Prostate gland (tissue), 2 donors: ENCODE measurements at regions not wholly inside any gene's neighbourhood (a gene's known extent, or its start where the extent isn't known, plus 50 kb on each side); places are given as distances from the start of the nearest gene placed in this dataset.

Source experiments
- DNase-seq: peaks from one replicate; pipeline ENCODE4 v3.0.0-alpha.2; 2019; ENCODE audit warnings: low spot score
- H3K27ac ChIP-seq, 2 donors: fragments of 200-600 bp; sonication (generic); 2 replicates each; pipeline ENCODE4 v1.5.1; 2017 to 2019
- H3K27me3 ChIP-seq: fragments of 200-600 bp; sonication (generic); replicated peaks from 2 replicates; pipeline ENCODE4 v1.5.1; 2019; ENCODE audit not compliant: insufficient read depth
- H3K36me3 ChIP-seq, 2 donors: fragments of 200-600 bp; sonication (generic); 1 replicate in 1 of 2; 2 replicates in 1 of 2; pipeline versions ENCODE4 v1.5.1 to v1.8.1; 2017 to 2019
- H3K4me1 ChIP-seq: fragments of 200-600 bp; sonication (generic); replicated peaks from 2 replicates; pipeline ENCODE4 v1.5.1; 2019
- H3K4me3 ChIP-seq, 2 donors: fragments of 200-600 bp; sonication (generic); 2 replicates each; pipeline ENCODE4 v1.5.1; 2017 to 2019
- H3K9me3 ChIP-seq: fragments of 200-600 bp; sonication (generic); 2 replicates; pipeline ENCODE4 v1.5.1; 2017
- POLR2A ChIP-seq: fragments of 450-650 bp; IDR thresholded peaks from one replicate; pipeline ENCODE4 v1.6.1; 2016; ENCODE audit warnings: antibody characterized with exemption, mild to moderate bottlenecking
- POLR2AphosphoS5 ChIP-seq: sonication (generic); formaldehyde crosslinking; IDR thresholded peaks from one replicate; pipeline ENCODE4 v1.6.1; 2017; ENCODE audit warnings: antibody characterized with exemption
- WGBS: methylation state at CpG from one replicate; pipeline ENCODE4 v1.1.5; 2018; 5-methylcytosine and 5-hydroxymethylcytosine counted together
- intact Hi-C: fragments of 100-400 bp; cut with DNase I; formaldehyde crosslinking; loops from one replicate; pipeline ENCODE4 v1.14.2; 2022
- TF ChIP-seq, protein P1 (sequence below), 4 experiments: fragments of 200-600 bp in 2 of 4; fragments of 450-650 bp in 2 of 4; sonication (generic) in 2 of 4; IDR thresholded peaks; 1 replicate in 3 of 4; 2 replicates in 1 of 4; pipeline ENCODE4 v1.5.1; 2016 to 2019; ENCODE audit warnings: antibody characterized with exemption in 4 of 4, mild to moderate bottlenecking in 2 of 4, moderate library complexity in 2 of 4

DNA sequence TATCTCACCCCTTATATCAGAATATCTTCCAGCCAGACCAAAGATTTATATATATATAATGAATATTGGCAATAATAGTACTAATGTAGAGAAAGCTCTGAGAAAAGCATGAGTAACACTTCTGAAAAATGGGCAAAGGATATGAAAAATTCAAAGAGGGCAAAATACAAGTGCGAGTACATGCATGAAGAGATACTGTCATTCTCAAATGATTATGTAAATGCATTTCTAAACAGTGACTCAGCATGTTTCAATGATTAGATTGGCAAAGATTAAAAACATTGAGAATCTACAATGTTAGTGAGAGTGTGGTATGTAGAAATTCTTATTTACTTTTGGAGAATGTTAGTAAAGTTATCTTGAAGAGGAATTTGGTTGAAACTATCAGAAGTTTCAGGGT, 118.3 kb upstream of the NEDD4L start:
- 96% methylated on average over 1 of the region's 1 CpG for WGBS
- Histone ChIP-seq H3K9me3 (no peaks in the 10 kb centered on the region), H3K36me3 (no peaks in the 10 kb centered on the region), H3K27ac (no peak overlapping the region), H3K4me3 (no peak overlapping the region), H3K4me1 (no peaks in the 10 kb centered on the region), H3K27me3 (no peaks in the 10 kb centered on the region)
- TF ChIP-seq POLR2AphosphoS5 (no peak), POLR2A (no peak)
- TF ChIP-seq, protein P1, sequence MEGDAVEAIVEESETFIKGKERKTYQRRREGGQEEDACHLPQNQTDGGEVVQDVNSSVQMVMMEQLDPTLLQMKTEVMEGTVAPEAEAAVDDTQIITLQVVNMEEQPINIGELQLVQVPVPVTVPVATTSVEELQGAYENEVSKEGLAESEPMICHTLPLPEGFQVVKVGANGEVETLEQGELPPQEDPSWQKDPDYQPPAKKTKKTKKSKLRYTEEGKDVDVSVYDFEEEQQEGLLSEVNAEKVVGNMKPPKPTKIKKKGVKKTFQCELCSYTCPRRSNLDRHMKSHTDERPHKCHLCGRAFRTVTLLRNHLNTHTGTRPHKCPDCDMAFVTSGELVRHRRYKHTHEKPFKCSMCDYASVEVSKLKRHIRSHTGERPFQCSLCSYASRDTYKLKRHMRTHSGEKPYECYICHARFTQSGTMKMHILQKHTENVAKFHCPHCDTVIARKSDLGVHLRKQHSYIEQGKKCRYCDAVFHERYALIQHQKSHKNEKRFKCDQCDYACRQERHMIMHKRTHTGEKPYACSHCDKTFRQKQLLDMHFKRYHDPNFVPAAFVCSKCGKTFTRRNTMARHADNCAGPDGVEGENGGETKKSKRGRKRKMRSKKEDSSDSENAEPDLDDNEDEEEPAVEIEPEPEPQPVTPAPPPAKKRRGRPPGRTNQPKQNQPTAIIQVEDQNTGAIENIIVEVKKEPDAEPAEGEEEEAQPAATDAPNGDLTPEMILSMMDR (IDR thresholded peaks at IDR 0.05) = no peak
- intact Hi-C loops = no loop called here
- DNase-seq = no peak

- H3K9me3 ChIP-seq = no peaks in the 10 kb centered on the region
- H3K27ac ChIP-seq = no peak overlapping the region
- 56% methylated on average over 5 of the region's 5 CpGs for WGBS
- no peaks in the 10 kb centered on the region for H3K36me3 ChIP-seq
- H3K4me1 ChIP-seq = no peaks in the 10 kb centered on the region
- DNase-seq = no peak
- no peak for TF ChIP-seq POLR2AphosphoS5
- TF ChIP-seq, protein P1 (IDR thresholded peaks at IDR 0.05) = no peak
- no peak for TF ChIP-seq POLR2A
- no peaks in the 10 kb centered on the region for H3K27me3 ChIP-seq
- intact Hi-C loops = no loop called here
- no peak overlapping the region for H3K4me3 ChIP-seq
Observed at GRCh38 chr18:57923611-57924010, 120.4 kb upstream of the NEDD4L start.

DNA sequence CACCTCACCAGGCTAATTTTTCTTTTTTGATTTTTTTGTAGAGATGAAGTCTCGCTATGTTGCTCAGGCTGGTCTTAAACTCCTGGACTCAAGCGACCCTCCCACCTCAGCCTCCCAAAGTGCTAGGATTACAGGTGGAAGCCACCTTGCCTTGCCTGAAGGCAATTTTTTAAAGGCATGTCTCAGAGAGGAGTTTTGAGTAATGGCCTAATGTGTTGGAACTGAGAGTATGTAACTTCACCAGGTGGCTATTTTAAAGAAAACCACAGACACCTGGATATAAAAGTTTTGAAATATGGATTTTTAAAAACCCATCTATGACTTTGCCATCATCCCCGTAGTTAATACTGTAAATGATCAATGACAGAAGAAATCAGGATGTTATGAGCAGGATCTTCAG, 119.8 kb upstream of the ATP8B1 start:
- 90% methylated on average over 3 of the region's 3 CpGs for WGBS
- no peaks in the 10 kb centered on the region for H3K27me3 ChIP-seq
- no peak overlapping the region for H3K4me3 ChIP-seq
- no peaks in the 10 kb centered on the region for H3K36me3 ChIP-seq
- H3K27ac ChIP-seq = no peak overlapping the region
- no peaks in the 10 kb centered on the region for H3K9me3 ChIP-seq
- no peak for TF ChIP-seq POLR2AphosphoS5
- TF ChIP-seq POLR2A = no peak
- TF ChIP-seq, protein P1 (IDR thresholded peaks at IDR 0.05) = no peak
- no peak for DNase-seq
- no peaks in the 10 kb centered on the region for H3K4me1 ChIP-seq
- intact Hi-C loops = no loop called here

GRCh38 chr18:57921708-57922107, 118.6 kb upstream of the ATP8B1 start:
- WGBS = 90% methylated on average over 4 of the region's 4 CpGs
- Histone ChIP-seq H3K27ac (no peak overlapping the region), H3K36me3 (no peaks in the 10 kb centered on the region), H3K4me3 (no peak overlapping the region), H3K9me3 (no peaks in the 10 kb centered on the region), H3K4me1 (no peaks in the 10 kb centered on the region), H3K27me3 (no peaks in the 10 kb centered on the region)
- intact Hi-C loops = no loop called here
- TF ChIP-seq, protein P1 (IDR thresholded peaks at IDR 0.05) = no peak
- TF ChIP-seq POLR2AphosphoS5 (no peak), POLR2A (no peak)
- DNase-seq = no peak

GRCh38 chr18:57920036-57920435, 116.9 kb upstream of the ATP8B1 start:
- H3K27me3 ChIP-seq = no peaks in the 10 kb centered on the region
- H3K4me1 ChIP-seq = no peaks in the 10 kb centered on the region
- no peak for DNase-seq
- intact Hi-C loops = no loop called here
- TF ChIP-seq POLR2A = no peak
- TF ChIP-seq, protein P1 (IDR thresholded peaks at IDR 0.05) = no peak
- H3K27ac ChIP-seq = no peak overlapping the region
- 57% methylated on average over 1 of the region's 1 CpG for WGBS
- no peaks in the 10 kb centered on the region for H3K9me3 ChIP-seq
- H3K4me3 ChIP-seq = no peak overlapping the region
- H3K36me3 ChIP-seq = no peaks in the 10 kb centered on the region
